HG03060 (cell line): ENCODE measurements at regions not wholly inside any gene's neighbourhood (a gene's known extent, or its start where the extent isn't known, plus 50 kb on each side); places are given as distances from the start of the nearest gene placed in this dataset.
"Not testable (repeated sequence)": the region's sequence is repeated elsewhere in the genome, so short reads cannot be mapped to it uniquely, and the experiment has no call there.

Experiments used
- ATAC-seq: cut with Tn5 transposase; IDR thresholded peaks from one replicate; pipeline ENCODE4 v1.9.1; 2021; ENCODE audit warnings: low read depth, moderate number of reproducible peaks; ENCODE audit not compliant: unreplicated experiment

GRCh38 chr7:65317372-65317771 is 56.3 kb upstream of the ZNF92 start:
- ATAC-seq: no peak

DNA sequence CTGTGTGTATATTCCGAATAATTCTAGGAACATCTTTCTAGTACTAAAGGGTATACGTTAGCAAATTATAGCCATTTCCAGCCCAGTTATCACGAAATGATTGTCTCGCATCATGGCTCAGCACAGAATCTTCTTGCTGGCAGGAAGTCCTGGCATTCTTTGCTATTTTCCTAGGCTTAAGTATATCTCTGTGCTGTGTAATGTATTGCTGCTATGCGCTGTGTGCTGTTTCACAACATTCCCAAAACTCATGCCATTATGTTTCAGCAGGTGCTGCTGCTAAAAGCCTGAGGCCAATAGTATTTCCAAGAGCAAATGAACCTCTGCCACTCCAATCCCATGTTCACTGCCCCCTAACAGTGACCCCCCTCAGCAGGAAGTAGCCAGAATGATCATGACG is 62.9 kb upstream of the ZNF92 start:
- ATAC-seq: no peak

GRCh38 chr7:65308300-65308678 is 65.4 kb upstream of the ZNF92 start:
- ATAC-seq: no peak

DNA sequence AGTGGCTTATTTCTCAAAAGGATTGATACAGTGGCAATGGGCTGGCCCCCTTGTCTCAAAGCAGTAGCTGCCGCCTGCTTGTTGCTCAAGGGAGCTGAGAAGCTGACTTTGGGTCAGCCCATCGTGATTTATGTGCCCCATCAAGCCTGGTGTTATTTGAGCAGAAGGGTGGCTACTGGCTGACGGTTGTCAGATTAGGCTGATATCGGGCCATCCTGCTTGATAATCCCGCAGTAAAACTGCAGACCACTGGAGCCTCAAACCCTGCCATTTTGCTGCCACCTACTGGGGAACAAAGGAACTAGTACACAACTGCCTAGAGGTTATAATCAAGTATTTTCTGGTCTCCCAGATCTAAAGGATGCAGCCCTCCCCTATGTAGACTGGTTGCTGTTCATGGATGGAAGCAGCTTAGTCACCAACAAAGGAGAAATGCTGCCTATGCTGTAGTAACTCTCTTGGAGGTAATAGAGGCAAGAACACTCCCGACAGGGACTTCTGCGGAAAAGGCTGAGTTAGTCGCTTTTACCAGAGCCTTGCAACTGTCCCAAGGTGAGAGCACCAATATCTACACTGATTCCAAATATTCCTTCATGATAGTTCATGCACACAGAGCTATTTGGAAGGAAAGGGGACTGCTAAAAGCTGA is 65.9 kb upstream of the ZNF92 start:
- ATAC-seq: no peak

- no peak for ATAC-seq
These were observed 69.5 kb upstream of the ZNF92 start for GRCh38 chr7:65304175-65304574.

DNA sequence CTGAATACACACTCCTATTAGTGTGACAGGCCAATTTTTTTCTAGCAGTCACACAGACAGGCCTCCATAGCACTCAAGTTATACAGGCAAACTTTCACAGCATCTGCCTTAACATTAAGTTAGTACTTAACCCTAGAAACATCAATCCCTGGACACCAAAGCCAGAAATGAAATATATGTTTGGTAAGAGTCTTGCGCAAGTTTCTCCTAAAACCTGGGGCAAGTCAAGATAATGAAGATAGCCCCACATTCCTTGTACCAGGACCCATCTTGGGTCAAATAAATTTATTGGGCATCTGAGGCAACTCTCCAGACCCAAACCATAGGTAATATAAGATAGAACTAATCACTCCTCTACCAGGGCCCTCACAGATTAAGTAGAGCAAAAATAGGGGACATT is 70.8 kb upstream of the ZNF92 start:
- ATAC-seq: no peak

- ATAC-seq: no peak
These were observed 72.6 kb upstream of the ZNF92 start for GRCh38 chr7:65301007-65301406.

DNA sequence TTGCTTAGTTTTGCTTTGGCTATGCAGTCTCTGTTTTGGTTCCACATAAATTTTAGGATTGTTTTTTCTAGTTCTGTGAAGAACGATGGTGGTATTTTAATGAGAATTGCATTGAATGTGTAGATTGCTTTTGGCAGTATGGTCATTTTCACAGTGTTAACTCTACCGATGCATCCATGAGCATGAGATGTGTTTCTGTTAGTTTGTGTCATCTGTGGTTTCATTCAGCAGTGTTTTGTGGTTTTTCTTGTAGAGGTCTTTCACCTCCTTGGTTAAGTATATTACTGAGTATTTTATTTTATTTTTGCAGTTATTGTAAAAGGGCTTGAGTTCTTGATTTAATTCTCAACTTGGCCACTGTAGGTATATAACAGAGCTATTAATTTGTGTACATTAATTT is 78.2 kb upstream of the ZNF92 start:
- no peak for ATAC-seq

DNA sequence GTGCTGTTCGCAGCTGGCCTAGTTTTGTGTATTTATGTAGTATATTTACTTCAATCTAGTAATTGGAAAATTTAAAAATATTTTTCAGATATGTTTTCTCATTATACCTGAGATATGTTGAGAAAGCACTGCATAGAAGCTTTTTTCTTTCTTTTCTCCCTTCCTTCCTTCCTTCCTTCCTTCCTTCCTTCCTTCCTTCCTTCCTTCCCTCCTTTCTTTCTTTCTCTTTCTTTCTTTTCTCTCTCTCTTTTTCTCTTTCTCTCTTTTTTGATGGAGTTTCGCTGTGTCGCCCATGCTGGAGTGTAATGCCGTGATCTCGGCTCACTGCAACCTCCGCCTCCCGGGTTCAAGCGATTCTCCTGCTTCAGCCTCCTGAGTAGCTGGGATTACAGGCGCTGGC is 83.3 kb upstream of the ZNF92 start:
- not testable (repeated sequence) for ATAC-seq

DNA sequence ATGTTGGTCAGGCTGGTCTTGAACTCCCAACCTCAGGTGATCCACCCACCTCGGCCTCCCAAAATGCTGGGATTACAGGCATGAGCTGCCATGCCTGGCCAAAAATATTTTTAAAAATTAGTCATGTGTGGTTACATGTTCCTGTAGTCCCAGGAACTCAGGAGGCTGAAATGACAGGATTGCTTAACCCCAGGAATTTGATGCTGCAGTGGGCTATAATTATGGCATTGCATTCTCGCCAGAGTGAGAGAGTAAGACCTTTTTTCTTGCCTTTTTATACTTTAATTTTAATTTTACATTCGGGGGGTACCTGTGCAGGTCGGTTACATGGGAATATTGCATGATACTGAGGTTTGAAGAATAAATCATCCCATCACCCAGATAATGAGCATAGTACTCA is 86.6 kb upstream of the ZNF92 start:
- no peak for ATAC-seq

GRCh38 chr7:65285906-65286864 is 87.5 kb upstream of the ZNF92 start:
- ATAC-seq: no peak

DNA sequence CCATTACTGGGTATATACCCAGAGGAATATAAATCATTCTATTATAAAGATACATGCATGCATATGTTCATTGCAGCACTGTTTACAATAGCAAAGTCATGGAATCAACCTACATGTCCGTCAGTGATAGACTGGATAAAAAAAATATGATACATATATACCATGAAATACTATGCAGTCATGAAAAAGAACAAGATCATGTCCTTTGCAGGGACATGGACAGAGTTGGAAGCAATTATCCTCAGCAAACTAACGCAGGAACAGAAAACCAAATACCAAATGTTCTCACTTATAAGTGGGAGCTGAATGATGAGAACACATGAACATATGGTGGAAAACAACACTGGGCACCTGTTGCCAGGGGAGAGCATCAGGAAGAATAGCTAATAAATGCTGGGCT is 88.4 kb upstream of the ZNF92 start:
- ATAC-seq: not testable (repeated sequence)

- no peak for ATAC-seq
These were observed 93.9 kb upstream of the ZNF92 start for GRCh38 chr7:65279795-65280194.

DNA sequence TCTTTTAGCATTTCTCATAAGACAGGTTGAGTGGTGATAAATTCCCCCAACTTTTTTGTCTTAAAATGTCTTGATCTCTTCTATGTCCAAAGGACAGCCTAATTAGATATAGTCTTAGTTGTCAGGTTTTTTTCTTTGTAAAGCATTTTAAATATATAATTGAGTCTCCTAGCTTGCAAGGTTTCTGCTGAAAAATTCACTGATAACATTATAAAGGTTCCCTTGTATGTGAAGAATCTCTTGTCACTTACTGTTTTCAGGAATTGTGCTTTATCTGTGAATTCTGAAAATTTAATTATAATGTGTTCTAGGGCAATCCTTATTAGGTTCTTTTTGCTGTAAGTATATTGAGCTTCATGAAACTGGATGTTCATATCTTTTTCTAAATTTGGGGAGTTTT is 96.8 kb upstream of the ZNF92 start:
- ATAC-seq: no peak

GRCh38 chr7:65271502-65271901 is 102.2 kb upstream of the ZNF92 start:
- ATAC-seq: not testable (repeated sequence)

DNA sequence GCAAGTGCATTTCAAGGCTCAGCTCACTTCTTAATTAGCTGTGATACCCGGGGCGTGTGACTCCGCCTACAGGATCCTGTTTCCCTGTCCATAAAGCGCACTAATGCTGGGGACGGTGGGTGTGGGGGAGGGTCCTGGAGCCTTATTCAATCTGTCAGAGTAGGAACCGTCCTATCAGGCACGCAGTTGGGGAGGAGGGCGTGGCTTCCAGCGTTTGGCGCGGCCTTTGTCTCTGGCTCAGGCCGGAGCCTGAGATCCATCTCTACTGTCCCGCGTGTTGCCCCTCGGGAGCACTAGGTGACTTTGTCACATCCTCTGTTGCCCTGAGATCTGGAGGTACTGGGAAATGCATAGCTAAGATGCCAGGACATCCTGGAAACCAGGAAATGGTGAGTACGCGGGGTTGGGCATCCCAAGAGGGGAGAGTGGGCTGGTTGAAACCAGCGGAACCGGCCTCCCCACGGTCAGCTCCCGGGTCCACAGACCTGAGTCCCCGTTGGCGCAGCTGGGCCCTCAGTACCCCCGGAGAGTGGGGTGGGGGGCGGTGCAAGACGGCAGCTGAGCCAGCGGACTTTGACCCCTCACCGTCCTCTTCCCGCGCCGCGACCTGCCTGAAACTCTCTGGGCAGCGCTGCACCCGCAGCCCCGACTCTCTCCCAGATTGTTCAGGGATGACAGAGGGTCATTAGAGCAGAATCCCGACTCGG is 104.4 kb upstream of the ZNF92 start:
- ATAC-seq: peak; percentile 90

DNA sequence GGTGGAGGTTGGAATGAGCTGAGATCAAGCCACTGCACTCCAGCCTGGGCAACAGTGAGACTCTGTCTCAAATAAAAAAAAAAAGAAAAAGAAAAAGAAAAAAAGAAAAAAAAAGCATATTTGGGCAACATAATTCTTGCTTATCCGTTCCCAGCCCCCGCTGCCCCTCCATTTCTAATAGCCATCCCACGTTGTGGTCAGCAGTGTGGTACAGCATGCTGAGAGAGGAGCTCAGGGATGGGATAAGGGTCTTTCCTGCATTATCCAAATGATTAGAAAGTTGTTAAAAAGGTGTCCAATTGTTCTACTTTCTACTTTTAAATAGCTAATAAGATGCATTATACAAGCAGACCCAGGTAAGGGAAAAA is 104.9 kb upstream of the ZNF92 start:
- ATAC-seq: no peak

GRCh38 chr7:65265933-65266519 is 107.6 kb upstream of the ZNF92 start:
- ATAC-seq: no peak

- no peak for ATAC-seq
These were observed 109.4 kb upstream of the ZNF92 start for GRCh38 chr7:65264258-65264657.

- ATAC-seq: not testable (repeated sequence)
These were observed 113.0 kb upstream of the ZNF92 start for GRCh38 chr7:65260673-65261072.
